Gastrocnemius medialis (tissue), 4 donors: ENCODE measurements at regions not wholly inside any gene's neighbourhood (a gene's known extent, or its start where the extent isn't known, plus 50 kb on each side); places are given as distances from the start of the nearest gene placed in this dataset.

Source experiments
- POLR2A ChIP-seq, 2 donors: fragments of 450-650 bp; IDR thresholded peaks; one replicate each; pipeline ENCODE4 v1.6.1; 2017; ENCODE audit warnings: antibody characterized with exemption in 2 of 2, mild to moderate bottlenecking in 2 of 2, moderate library complexity in 2 of 2
- TF ChIP-seq, protein P1 (sequence below), 5 experiments: fragments of 450-650 bp in 3 of 5; fragments of 200-600 bp in 2 of 5; sonication (generic) in 2 of 5; IDR thresholded peaks in 4 of 5; conservative IDR thresholded peaks in 1 of 5; 1 replicate in 4 of 5; 2 replicates in 1 of 5; pipeline ENCODE4 v1.5.1; 2016 to 2019; ENCODE audit warnings: antibody characterized with exemption in 5 of 5, mild to moderate bottlenecking in 3 of 5, moderate library complexity in 3 of 5

DNA sequence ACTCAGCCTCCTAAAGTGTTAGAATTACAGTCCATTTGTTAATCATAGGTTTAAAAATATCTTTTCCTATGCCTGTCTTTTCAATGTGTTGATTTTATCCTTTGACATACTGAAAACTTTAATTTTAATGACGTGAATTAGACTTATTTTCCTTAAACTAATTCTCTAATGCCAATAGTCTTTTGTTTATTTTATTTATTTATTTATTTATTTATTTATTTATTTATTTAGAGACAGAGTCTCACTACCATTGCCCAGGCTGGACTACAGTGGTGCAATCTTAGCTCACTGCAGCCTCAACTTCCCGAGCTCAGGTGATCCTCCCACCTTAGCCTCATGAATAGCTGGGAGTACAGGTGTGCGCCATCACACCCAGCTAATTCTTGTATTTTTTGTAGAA is 694.5 kb downstream of the TRHDE start:
- TF ChIP-seq, protein P1, sequence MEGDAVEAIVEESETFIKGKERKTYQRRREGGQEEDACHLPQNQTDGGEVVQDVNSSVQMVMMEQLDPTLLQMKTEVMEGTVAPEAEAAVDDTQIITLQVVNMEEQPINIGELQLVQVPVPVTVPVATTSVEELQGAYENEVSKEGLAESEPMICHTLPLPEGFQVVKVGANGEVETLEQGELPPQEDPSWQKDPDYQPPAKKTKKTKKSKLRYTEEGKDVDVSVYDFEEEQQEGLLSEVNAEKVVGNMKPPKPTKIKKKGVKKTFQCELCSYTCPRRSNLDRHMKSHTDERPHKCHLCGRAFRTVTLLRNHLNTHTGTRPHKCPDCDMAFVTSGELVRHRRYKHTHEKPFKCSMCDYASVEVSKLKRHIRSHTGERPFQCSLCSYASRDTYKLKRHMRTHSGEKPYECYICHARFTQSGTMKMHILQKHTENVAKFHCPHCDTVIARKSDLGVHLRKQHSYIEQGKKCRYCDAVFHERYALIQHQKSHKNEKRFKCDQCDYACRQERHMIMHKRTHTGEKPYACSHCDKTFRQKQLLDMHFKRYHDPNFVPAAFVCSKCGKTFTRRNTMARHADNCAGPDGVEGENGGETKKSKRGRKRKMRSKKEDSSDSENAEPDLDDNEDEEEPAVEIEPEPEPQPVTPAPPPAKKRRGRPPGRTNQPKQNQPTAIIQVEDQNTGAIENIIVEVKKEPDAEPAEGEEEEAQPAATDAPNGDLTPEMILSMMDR (IDR thresholded peaks at IDR 0.05 in 4 of 5, conservative IDR thresholded peaks at IDR 0.05 in 1 of 5): no peak
- TF ChIP-seq POLR2A (IDR thresholded peaks at IDR 0.05): no peak
